Thymus (tissue), 11 donors: ENCODE measurements at regions not wholly inside any gene's neighbourhood (a gene's known extent, or its start where the extent isn't known, plus 50 kb on each side); places are given as distances from the start of the nearest gene placed in this dataset.

ENCODE experiments used
- DNase-seq, 9 donors: peaks; one replicate each; pipeline ENCODE4 v3.0.0-alpha.2; 2013; ENCODE audit warnings: low spot score in 9 of 9, low read depth in 6 of 9, missing footprints in 1 of 9
- H3K27ac ChIP-seq, 2 donors: one replicate each; pipeline ENCODE4 v1.5.1; 2013; ENCODE audit warnings: control low read depth in 1 of 2, low read depth in 1 of 2, low read length in 1 of 2, mild to moderate bottlenecking in 1 of 2, moderate library complexity in 1 of 2
- H3K27me3 ChIP-seq, 2 donors: one replicate each; pipeline ENCODE4 v1.5.1; 2013; ENCODE audit warnings: low read length in 1 of 2; ENCODE audit not compliant: control insufficient read depth in 2 of 2, insufficient read depth in 1 of 2
- H3K36me3 ChIP-seq, 2 donors: one replicate each; pipeline ENCODE4 v1.5.1; 2013; ENCODE audit warnings: low read length in 1 of 2, mild to moderate bottlenecking in 1 of 2, moderate library complexity in 1 of 2; ENCODE audit not compliant: control insufficient read depth in 2 of 2, insufficient read depth in 2 of 2
- H3K4me1 ChIP-seq, 2 donors: one replicate each; pipeline ENCODE4 v1.5.1; 2013; ENCODE audit warnings: low read length in 2 of 2; ENCODE audit not compliant: control insufficient read depth in 2 of 2, insufficient read depth in 2 of 2
- H3K4me3 ChIP-seq, 2 donors: one replicate each; pipeline ENCODE4 v1.5.1; 2013; ENCODE audit warnings: low read length in 2 of 2, control low read depth in 1 of 2, mild to moderate bottlenecking in 1 of 2
- H3K9me3 ChIP-seq, 2 donors: one replicate each; pipeline ENCODE4 v1.5.1; 2013; ENCODE audit warnings: low read length in 1 of 2, mild to moderate bottlenecking in 1 of 2; ENCODE audit not compliant: control insufficient read depth in 2 of 2, insufficient read depth in 1 of 2
- WGBS: extraction: QIAGEN DNeasy Blood & Tissue Kit; methylation state at CpG from one replicate; pipeline ENCODE4 v1.1.7; 2013; 5-methylcytosine and 5-hydroxymethylcytosine counted together
- donor health status: healthy.

DNA sequence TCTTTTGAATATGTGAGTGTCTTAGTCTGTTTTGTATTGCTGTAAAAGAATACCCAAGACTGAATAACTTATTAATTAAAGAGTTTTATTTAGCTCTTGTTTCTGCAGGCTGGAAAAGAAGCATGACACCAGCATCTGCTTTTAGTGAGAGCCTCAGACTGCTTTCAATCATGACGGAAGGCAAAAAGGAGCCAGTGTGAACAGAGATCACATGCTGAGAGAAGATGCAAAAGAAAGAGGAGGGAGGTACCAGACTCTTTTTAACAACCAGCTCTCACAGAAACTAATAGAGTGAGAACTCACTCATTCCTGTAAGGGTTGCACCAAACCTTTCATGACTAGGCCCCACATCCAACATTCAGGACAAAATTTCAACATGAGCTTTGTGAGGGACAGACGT is 101.6 kb upstream of the HNMT start:
- Histone ChIP-seq H3K4me3 (no peak overlapping the region), H3K4me1 (no peaks in the 10 kb centered on the region), H3K27me3 (no peaks in the 10 kb centered on the region), H3K27ac (no peak overlapping the region), H3K36me3 (no peaks in the 10 kb centered on the region), H3K9me3 (no peaks in the 10 kb centered on the region)
- 93% methylated on average over 2 of the region's 2 CpGs for WGBS
- DNase-seq = no peak

- H3K27ac ChIP-seq = no peak overlapping the region
- H3K36me3 ChIP-seq = no peaks in the 10 kb centered on the region
- H3K4me1 ChIP-seq = no peaks in the 10 kb centered on the region
- DNase-seq = peak in 4 of 9 donors; percentile 13 to 48 (median 28)
- H3K9me3 ChIP-seq = no peaks in the 10 kb centered on the region
- no peak overlapping the region for H3K4me3 ChIP-seq
- no peaks in the 10 kb centered on the region for H3K27me3 ChIP-seq
- WGBS = 39% methylated on average over 2 of the region's 2 CpGs
These were observed 98.2 kb upstream of the HNMT start for GRCh38 chr2:137865954-137866540.

- Histone ChIP-seq H3K4me1 (no peaks in the 10 kb centered on the region), H3K36me3 (no peaks in the 10 kb centered on the region), H3K9me3 (no peaks in the 10 kb centered on the region), H3K27ac (no peak overlapping the region), H3K4me3 (no peak overlapping the region), H3K27me3 (no peaks in the 10 kb centered on the region)
- 90% methylated on average over 1 of the region's 1 CpG for WGBS
- no peak for DNase-seq
These were observed 93.6 kb upstream of the HNMT start for GRCh38 chr2:137870682-137871081.

- Histone ChIP-seq H3K27ac (no peak overlapping the region), H3K9me3 (no peaks in the 10 kb centered on the region), H3K27me3 (no peaks in the 10 kb centered on the region), H3K36me3 (no peaks in the 10 kb centered on the region), H3K4me3 (no peak overlapping the region), H3K4me1 (no peaks in the 10 kb centered on the region)
- WGBS = 92% methylated on average over 4 of the region's 4 CpGs
- no peak for DNase-seq
These were observed 91.7 kb upstream of the HNMT start for GRCh38 chr2:137872577-137872976.

DNA sequence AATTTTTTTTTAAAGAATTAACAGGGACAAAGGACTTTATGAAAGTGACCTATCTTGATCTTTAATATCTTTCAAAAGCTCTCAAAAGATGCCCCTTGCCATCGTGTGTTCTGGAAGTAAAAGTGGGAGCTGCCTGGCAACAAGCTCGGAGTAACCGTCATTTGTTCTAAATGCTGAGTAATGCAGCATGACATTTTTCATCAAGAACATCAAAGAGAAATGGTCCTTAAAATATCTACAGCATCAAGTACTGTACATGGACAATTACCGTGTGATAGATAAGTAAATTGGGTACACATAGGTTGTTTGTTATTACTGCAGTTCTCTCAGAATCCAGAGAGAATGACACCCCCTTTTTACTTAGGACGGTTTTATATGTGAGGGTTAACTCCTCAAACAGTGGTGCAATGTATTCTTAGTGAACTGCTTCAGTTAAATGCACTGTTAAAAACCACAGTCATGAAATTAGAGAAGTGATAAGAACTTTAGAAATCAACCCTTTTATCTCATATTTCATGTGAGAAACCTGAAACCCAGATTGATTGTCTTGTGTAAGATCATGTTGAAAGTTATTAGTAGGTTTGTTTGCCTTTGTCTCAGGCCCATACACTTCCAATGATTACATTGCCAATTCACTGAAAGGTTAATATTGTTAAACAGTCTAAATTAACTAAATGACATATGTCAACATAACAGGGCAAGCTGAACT is 90.6 kb upstream of the HNMT start:
- no peaks in the 10 kb centered on the region for H3K9me3 ChIP-seq
- H3K4me3 ChIP-seq = no peak overlapping the region
- 22% methylated on average over 5 of the region's 5 CpGs for WGBS
- H3K4me1 ChIP-seq = no peaks in the 10 kb centered on the region
- no peaks in the 10 kb centered on the region for H3K36me3 ChIP-seq
- no peaks in the 10 kb centered on the region for H3K27me3 ChIP-seq
- no peak overlapping the region for H3K27ac ChIP-seq
- DNase-seq = no peak

GRCh38 chr2:137879121-137879520 is 85.2 kb upstream of the HNMT start:
- Histone ChIP-seq H3K36me3 (no peaks in the 10 kb centered on the region), H3K27ac (no peak overlapping the region), H3K9me3 (no peaks in the 10 kb centered on the region), H3K27me3 (no peaks in the 10 kb centered on the region), H3K4me1 (no peaks in the 10 kb centered on the region), H3K4me3 (no peak overlapping the region)
- no peak for DNase-seq
- 97% methylated on average over 1 of the region's 1 CpG for WGBS

- Histone ChIP-seq H3K4me1 (no peaks in the 10 kb centered on the region), H3K36me3 (no peaks in the 10 kb centered on the region), H3K27ac (no peak overlapping the region), H3K9me3 (no peaks in the 10 kb centered on the region), H3K27me3 (no peaks in the 10 kb centered on the region), H3K4me3 (no peak overlapping the region)
- DNase-seq = no peak
- 93% methylated on average over 4 of the region's 4 CpGs for WGBS
These were observed 82.6 kb upstream of the HNMT start for GRCh38 chr2:137881711-137882110.

DNA sequence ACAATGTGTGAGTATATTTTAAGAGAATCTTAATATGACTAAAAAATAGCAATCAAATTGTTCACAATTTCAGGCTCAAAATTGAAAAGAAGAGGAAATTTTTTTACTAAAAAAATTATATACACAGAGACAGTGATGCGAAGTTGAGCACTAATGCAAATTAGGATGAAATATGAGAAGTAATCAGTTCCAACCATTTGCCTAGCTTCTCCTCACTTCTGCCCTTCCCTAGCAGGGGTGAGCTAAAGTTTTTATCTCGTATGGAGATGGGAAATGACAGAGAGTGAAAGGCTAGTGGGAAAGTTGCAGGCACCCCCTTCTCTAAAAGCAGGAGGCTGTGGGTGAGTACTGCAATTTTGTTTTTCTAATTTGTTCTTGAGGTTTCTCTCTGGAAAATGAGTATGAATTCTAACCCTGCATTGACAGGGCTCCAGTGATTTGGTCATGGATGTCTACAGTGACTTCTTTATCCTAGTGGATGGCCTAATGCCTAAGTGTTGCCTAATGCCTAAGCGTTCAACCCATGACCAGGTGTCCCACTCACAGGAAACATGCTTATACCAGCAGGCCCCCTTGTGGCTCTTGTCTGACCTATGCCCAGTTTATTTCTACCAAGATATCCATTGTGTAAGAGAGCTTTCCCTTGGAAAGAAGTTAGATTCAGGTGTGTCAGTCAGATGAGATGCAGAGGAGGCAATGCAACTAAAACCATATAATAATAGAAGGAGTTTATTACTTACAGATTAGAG is 78.0 kb upstream of the HNMT start:
- Histone ChIP-seq H3K9me3 (no peaks in the 10 kb centered on the region), H3K36me3 (no peaks in the 10 kb centered on the region), H3K4me1 (no peaks in the 10 kb centered on the region), H3K27ac (no peak overlapping the region), H3K4me3 (no peak overlapping the region), H3K27me3 (no peaks in the 10 kb centered on the region)
- 80% methylated on average over 3 of the region's 3 CpGs for WGBS
- DNase-seq = no peak

DNA sequence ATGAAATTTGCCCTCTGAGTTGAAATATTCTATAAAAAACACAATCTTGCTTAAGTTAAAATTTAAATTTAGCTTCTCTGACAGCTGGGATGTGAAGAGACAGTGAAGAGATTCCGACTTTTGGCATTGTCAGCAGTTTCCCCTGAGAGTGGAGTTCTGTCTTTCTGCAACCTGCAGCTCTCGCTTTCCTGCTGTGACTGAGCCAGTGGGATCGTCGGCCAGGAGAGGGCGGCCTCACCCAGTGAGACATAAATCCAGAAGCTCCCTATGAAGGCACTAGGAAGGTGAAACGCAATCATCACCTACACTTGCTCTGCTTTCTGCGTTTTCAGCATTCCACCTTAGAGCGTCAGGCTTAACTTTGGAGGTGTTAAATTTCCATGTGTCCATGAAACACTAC is 75.4 kb upstream of the HNMT start:
- DNase-seq = peak in 2 of 9 donors; percentile 1 to 10
- no peak overlapping the region for H3K27ac ChIP-seq

More for the DNA sequence above, 75.4 kb upstream of the HNMT start:
- Histone ChIP-seq H3K4me1 (no peaks in the 10 kb centered on the region), H3K9me3 (no peaks in the 10 kb centered on the region), H3K27me3 (no peaks in the 10 kb centered on the region), H3K36me3 (no peaks in the 10 kb centered on the region), H3K4me3 (no peak overlapping the region)
- 58% methylated on average over 8 of the region's 8 CpGs for WGBS
